Fibroblast of lung (primary cell): ENCODE measurements at regions not wholly inside any gene's neighbourhood (a gene's known extent, or its start where the extent isn't known, plus 50 kb on each side); places are given as distances from the start of the nearest gene placed in this dataset.

ENCODE experiments used
- DNase-seq, 2 donors: peaks; one replicate each; pipeline versions ENCODE4 v3.0.0 to v3.0.0-alpha.2; 2010; ENCODE audit warnings: low read depth in 2 of 2
- H2AFZ ChIP-seq: 2 replicates; pipeline ENCODE4 v1.5.1; 2012; ENCODE audit warnings: low read length, control low read depth, inconsistent platforms
- H3K27ac ChIP-seq: 2 replicates; pipeline ENCODE4 v1.5.1; 2011; ENCODE audit warnings: low read length, control low read depth; ENCODE audit not compliant: insufficient read depth
- H3K27me3 ChIP-seq: 2 replicates; pipeline ENCODE4 v1.5.1; 2011; ENCODE audit warnings: mild to moderate bottlenecking, low read length; ENCODE audit not compliant: control insufficient read depth, insufficient read depth
- H3K36me3 ChIP-seq: 2 replicates; pipeline ENCODE4 v1.5.1; 2011; ENCODE audit warnings: low read length; ENCODE audit not compliant: control insufficient read depth, insufficient read depth
- H3K4me1 ChIP-seq: 2 replicates; pipeline ENCODE4 v1.5.1; 2011; ENCODE audit warnings: low read length; ENCODE audit not compliant: control insufficient read depth, insufficient read depth; ENCODE audit errors: extremely low read depth
- H3K4me2 ChIP-seq: 2 replicates; pipeline ENCODE4 v1.5.1; 2011; ENCODE audit warnings: low read length, control low read depth; ENCODE audit not compliant: insufficient read depth; ENCODE audit errors: extremely low read depth
- H3K4me3 ChIP-seq, 4 experiments: fragments of 200-600 bp in 1 of 4; sonication (generic) in 1 of 4; replicated peaks in 1 of 4; 2 replicates each; pipeline ENCODE4 v1.5.1; 2011 to 2016; ENCODE audit warnings: low read length in 4 of 4, low read depth in 3 of 4, mild to moderate bottlenecking in 3 of 4, control low read depth in 2 of 4, inconsistent platforms in 1 of 4, mixed read lengths in 1 of 4; ENCODE audit not compliant: insufficient read depth in 1 of 4; ENCODE audit errors: control extremely low read depth in 1 of 4
- H3K79me2 ChIP-seq: 2 replicates; pipeline ENCODE4 v1.5.1; 2012; ENCODE audit warnings: mild to moderate bottlenecking, low read length, inconsistent platforms; ENCODE audit not compliant: control insufficient read depth, insufficient read depth
- H3K9ac ChIP-seq: 2 replicates; pipeline ENCODE4 v1.5.1; 2011; ENCODE audit warnings: mild to moderate bottlenecking, low read length, control low read depth; ENCODE audit not compliant: insufficient read depth
- H3K9me3 ChIP-seq: 2 replicates; pipeline ENCODE4 v1.5.1; 2012; ENCODE audit warnings: low read depth, low read length; ENCODE audit not compliant: control insufficient read depth, insufficient read depth
- H4K20me1 ChIP-seq: 2 replicates; pipeline ENCODE4 v1.5.1; 2011; ENCODE audit warnings: low read length; ENCODE audit not compliant: control insufficient read depth, insufficient read depth; ENCODE audit errors: extremely low read depth
- EZH2 ChIP-seq: IDR thresholded peaks from 2 replicates; pipeline ENCODE4 v1.5.1; 2012; ENCODE audit warnings: low read length, control low read depth, mild to moderate bottlenecking; ENCODE audit errors: missing control alignments
- TF ChIP-seq, protein P1 (sequence below), 2 donors: IDR thresholded peaks in 1 of 2; conservative IDR thresholded peaks in 1 of 2; 1 replicate in 1 of 2; 2 replicates in 1 of 2; pipeline ENCODE4 v1.5.1; 2011 to 2012; ENCODE audit warnings: low read length in 2 of 2, control low read depth in 1 of 2, inconsistent platforms in 1 of 2, low read depth in 1 of 2, mild to moderate bottlenecking in 1 of 2

DNA sequence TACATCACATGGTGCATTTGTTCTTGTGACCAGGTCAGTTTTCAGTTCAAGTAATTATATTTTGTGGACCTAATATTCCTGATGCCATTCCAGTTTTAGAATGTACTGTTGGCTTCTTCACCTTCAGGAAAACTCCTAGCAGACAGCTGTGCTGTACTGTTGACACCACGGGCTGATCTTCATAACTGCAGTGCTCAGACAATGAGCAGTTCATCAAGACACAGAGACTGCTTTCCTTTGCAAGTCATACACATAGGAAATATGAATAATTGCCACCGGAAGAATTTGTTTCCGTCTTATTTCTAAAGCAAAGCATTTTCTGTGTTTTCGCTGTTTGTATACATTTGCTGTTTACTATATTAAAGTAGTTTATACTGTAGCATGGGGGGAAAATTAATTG, 89.8 kb downstream of the C6orf118 start:
- Histone ChIP-seq H4K20me1 (no peaks in the 10 kb centered on the region), H3K27me3 (no peaks in the 10 kb centered on the region), H3K79me2 (no peaks in the 10 kb centered on the region), H3K9ac (no peak overlapping the region), H2AFZ (no peak overlapping the region), H3K27ac (no peak overlapping the region), H3K9me3 (no peaks in the 10 kb centered on the region), H3K4me1 (no peaks in the 10 kb centered on the region), H3K4me3 (no peak overlapping the region), H3K4me2 (no peak overlapping the region), H3K36me3 (no peaks in the 10 kb centered on the region)
- TF ChIP-seq, protein P1, sequence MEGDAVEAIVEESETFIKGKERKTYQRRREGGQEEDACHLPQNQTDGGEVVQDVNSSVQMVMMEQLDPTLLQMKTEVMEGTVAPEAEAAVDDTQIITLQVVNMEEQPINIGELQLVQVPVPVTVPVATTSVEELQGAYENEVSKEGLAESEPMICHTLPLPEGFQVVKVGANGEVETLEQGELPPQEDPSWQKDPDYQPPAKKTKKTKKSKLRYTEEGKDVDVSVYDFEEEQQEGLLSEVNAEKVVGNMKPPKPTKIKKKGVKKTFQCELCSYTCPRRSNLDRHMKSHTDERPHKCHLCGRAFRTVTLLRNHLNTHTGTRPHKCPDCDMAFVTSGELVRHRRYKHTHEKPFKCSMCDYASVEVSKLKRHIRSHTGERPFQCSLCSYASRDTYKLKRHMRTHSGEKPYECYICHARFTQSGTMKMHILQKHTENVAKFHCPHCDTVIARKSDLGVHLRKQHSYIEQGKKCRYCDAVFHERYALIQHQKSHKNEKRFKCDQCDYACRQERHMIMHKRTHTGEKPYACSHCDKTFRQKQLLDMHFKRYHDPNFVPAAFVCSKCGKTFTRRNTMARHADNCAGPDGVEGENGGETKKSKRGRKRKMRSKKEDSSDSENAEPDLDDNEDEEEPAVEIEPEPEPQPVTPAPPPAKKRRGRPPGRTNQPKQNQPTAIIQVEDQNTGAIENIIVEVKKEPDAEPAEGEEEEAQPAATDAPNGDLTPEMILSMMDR (conservative IDR thresholded peaks at IDR 0.05 in 1 of 2, IDR thresholded peaks at IDR 0.05 in 1 of 2; ENCODE audit: low read depth in 1 of 2, low read length in 2 of 2) = no peak
- no peak for TF ChIP-seq EZH2
- no peak for DNase-seq

DNA sequence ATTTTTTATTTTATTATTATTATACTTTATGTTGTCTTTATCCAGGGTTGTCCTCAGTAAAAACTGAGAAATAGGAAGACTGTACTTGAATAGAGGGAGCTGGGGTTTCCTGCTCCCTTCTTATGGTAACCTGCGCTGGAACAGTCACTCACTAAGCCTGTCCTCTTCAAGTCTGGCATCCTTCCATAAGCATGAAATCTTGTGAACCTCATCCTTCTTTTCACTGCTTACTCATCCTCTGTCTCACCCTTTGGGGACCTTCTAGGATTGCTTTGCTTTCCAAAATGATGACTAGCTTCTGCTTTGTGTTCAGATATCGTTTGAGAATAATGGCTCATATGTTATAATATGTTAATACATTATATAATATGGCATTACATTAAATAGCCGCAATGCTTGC, 90.6 kb downstream of the C6orf118 start:
- Histone ChIP-seq H3K4me2 (no peak overlapping the region), H3K4me3 (no peak overlapping the region), H3K27me3 (no peaks in the 10 kb centered on the region), H3K79me2 (no peaks in the 10 kb centered on the region), H3K9ac (no peak overlapping the region), H3K27ac (no peak overlapping the region), H2AFZ (no peak overlapping the region), H4K20me1 (no peaks in the 10 kb centered on the region), H3K9me3 (no peaks in the 10 kb centered on the region), H3K36me3 (no peaks in the 10 kb centered on the region), H3K4me1 (no peaks in the 10 kb centered on the region)
- peak in 1 of 2 donors; percentile 65 for DNase-seq
- TF ChIP-seq, protein P1 (conservative IDR thresholded peaks at IDR 0.05 in 1 of 2, IDR thresholded peaks at IDR 0.05 in 1 of 2; ENCODE audit: low read depth in 1 of 2, low read length in 2 of 2) = no peak
- TF ChIP-seq EZH2 = no peak

DNA sequence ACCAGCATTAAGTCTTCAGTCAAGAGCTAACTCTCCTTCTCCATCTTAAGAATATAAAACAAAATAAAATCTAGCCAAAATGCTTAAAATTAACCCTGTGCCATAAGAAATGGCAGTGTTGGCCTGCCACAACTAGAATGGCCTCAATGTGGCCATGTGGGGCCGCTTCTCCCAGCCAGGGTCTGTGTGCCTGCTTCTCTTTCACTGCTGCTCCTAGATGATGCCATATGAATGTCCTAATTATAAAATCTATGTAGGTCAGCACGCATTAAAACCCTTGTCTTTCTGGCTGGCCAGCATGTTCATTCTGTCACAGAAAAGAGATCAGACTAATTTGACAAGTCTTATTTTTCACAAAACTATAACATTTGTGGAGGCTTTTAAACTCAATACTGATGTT, 102.6 kb downstream of the C6orf118 start:
- Histone ChIP-seq H3K9me3 (no peaks in the 10 kb centered on the region), H3K4me1 (no peaks in the 10 kb centered on the region), H3K4me2 (no peak overlapping the region), H3K27me3 (no peaks in the 10 kb centered on the region), H3K4me3 (no peak overlapping the region), H3K79me2 (no peaks in the 10 kb centered on the region), H4K20me1 (no peaks in the 10 kb centered on the region), H3K9ac (no peak overlapping the region), H2AFZ (no peak overlapping the region), H3K27ac (no peak overlapping the region), H3K36me3 (no peaks in the 10 kb centered on the region)
- TF ChIP-seq EZH2 = no peak
- no peak for DNase-seq
